CD14-positive monocyte (primary cell): ENCODE measurements at regions not wholly inside any gene's neighbourhood (a gene's known extent, or its start where the extent isn't known, plus 50 kb on each side); places are given as distances from the start of the nearest gene placed in this dataset.

Source experiments
- DNase-seq, 3 donors: peaks; one replicate each; pipeline ENCODE4 v3.0.0-alpha.2; 2011 to 2022
- H2AFZ ChIP-seq: 2 replicates; pipeline ENCODE4 v1.6.0; 2012; ENCODE audit warnings: mild to moderate bottlenecking, low read depth, low read length, inconsistent platforms; ENCODE audit not compliant: insufficient read depth, poor library complexity, severe bottlenecking
- H3K27ac ChIP-seq, 2 donors: 1 replicate in 1 of 2; 2 replicates in 1 of 2; pipeline ENCODE4 v1.5.1; 2012 to 2013; ENCODE audit warnings: low read length in 2 of 2, control low read depth in 1 of 2, inconsistent platforms in 1 of 2, low read depth in 1 of 2, mild to moderate bottlenecking in 1 of 2
- H3K27me3 ChIP-seq, 2 donors: one replicate each; pipeline versions ENCODE4 v1.6.0 to v1.6.1; 2011 to 2013; ENCODE audit warnings: low read length in 2 of 2; ENCODE audit not compliant: control insufficient read depth in 2 of 2, insufficient read depth in 2 of 2
- H3K36me3 ChIP-seq, 2 donors: replicated peaks in 1 of 2; 1 replicate in 1 of 2; 2 replicates in 1 of 2; pipeline versions ENCODE4 v1.5.1 to v1.6.1; 2012 to 2013; ENCODE audit warnings: low read length in 2 of 2, control low read depth in 1 of 2, inconsistent platforms in 1 of 2, mild to moderate bottlenecking in 1 of 2; ENCODE audit not compliant: insufficient read depth in 2 of 2, control insufficient read depth in 1 of 2
- H3K4me1 ChIP-seq, 2 donors: 1 replicate in 1 of 2; 2 replicates in 1 of 2; pipeline versions ENCODE4 v1.5.1 to v1.6.1; 2012 to 2013; ENCODE audit warnings: low read length in 2 of 2, control low read depth in 1 of 2, inconsistent platforms in 1 of 2, mild to moderate bottlenecking in 1 of 2, moderate library complexity in 1 of 2; ENCODE audit not compliant: insufficient read depth in 2 of 2, control insufficient read depth in 1 of 2
- H3K4me2 ChIP-seq: replicated peaks from 2 replicates; pipeline ENCODE3; 2012; ENCODE audit warnings: low read length, moderate library complexity, mild to moderate bottlenecking; ENCODE audit not compliant: poor library complexity, severe bottlenecking; ENCODE audit errors: extremely low read depth
- H3K4me3 ChIP-seq, 3 experiments: fragments of 200-600 bp in 1 of 3; sonication (generic) in 1 of 3; replicated peaks in 1 of 3; 1 replicate in 2 of 3; 2 replicates in 1 of 3; pipeline ENCODE4 v1.5.1; 2011 to 2013; ENCODE audit warnings: low read length in 3 of 3, mild to moderate bottlenecking in 3 of 3, control low read depth in 2 of 3, low read depth in 2 of 3, inconsistent platforms in 1 of 3, moderate library complexity in 1 of 3
- H3K79me2 ChIP-seq: 2 replicates; pipeline ENCODE4 v1.6.0; 2012; ENCODE audit warnings: mild to moderate bottlenecking, control low read depth, inconsistent platforms, low read length, moderate library complexity; ENCODE audit not compliant: insufficient read depth
- H3K9ac ChIP-seq: 2 replicates; pipeline ENCODE4 v1.6.0; 2017; ENCODE audit warnings: low read length, mild to moderate bottlenecking; ENCODE audit not compliant: insufficient read depth, poor library complexity, severe bottlenecking
- H3K9me3 ChIP-seq, 2 donors: replicated peaks in 1 of 2; 1 replicate in 1 of 2; 2 replicates in 1 of 2; pipeline versions ENCODE4 v1.5.1 to v1.6.1; 2012 to 2013; ENCODE audit warnings: low read length in 2 of 2, control low read depth in 1 of 2; ENCODE audit not compliant: control insufficient read depth in 1 of 2, insufficient read depth in 1 of 2
- H4K20me1 ChIP-seq: 2 replicates; pipeline ENCODE4 v1.6.0; 2012; ENCODE audit warnings: mild to moderate bottlenecking, low read length, control low read depth, moderate library complexity; ENCODE audit not compliant: insufficient read depth
- H3K27ac Mint-ChIP-seq, 7 donors: one replicate each; pipeline ENCODE4 v1.8.0; 2020; ENCODE audit warnings: mild to moderate bottlenecking in 7 of 7, mixed read lengths in 7 of 7, moderate library complexity in 6 of 7, inconsistent platforms in 2 of 7
- H3K27me3 Mint-ChIP-seq, 3 donors: one replicate each; pipeline ENCODE4 v1.8.0; 2021 to 2022; ENCODE audit warnings: low read depth in 3 of 3, mild to moderate bottlenecking in 3 of 3, mixed read lengths in 3 of 3, moderate library complexity in 3 of 3, inconsistent platforms in 1 of 3
- H3K36me3 Mint-ChIP-seq, 2 donors: one replicate each; pipeline ENCODE4 v1.8.0; 2020; ENCODE audit warnings: mixed read lengths in 2 of 2, inconsistent platforms in 1 of 2, mild to moderate bottlenecking in 1 of 2
- H3K4me1 Mint-ChIP-seq: one replicate; pipeline ENCODE4 v1.8.0; 2020; ENCODE audit warnings: mild to moderate bottlenecking, mixed read lengths
- H3K4me3 Mint-ChIP-seq, 2 donors: one replicate each; pipeline ENCODE4 v1.8.0; 2020; ENCODE audit warnings: mild to moderate bottlenecking in 2 of 2, mixed read lengths in 2 of 2, moderate library complexity in 1 of 2
- H3K9me3 Mint-ChIP-seq, 7 donors: one replicate each; pipeline ENCODE4 v1.8.0; 2020 to 2022; ENCODE audit warnings: mixed read lengths in 7 of 7, mild to moderate bottlenecking in 6 of 7, moderate library complexity in 6 of 7, inconsistent platforms in 2 of 7
- CTCF ChIP-seq: fragments of 200-600 bp; IDR thresholded peaks from one replicate; pipeline ENCODE4 v1.8.0; 2022; ENCODE audit warnings: antibody characterized with exemption, mild to moderate bottlenecking
- WGBS: methylation state at CpG from one replicate; pipeline ENCODE4 v1.1.5; 2013; ENCODE audit warnings: missing lambda C conversion rate; ENCODE audit not compliant: insufficient coverage; 5-methylcytosine and 5-hydroxymethylcytosine counted together
- intact Hi-C, 2 donors: fragments of 100-400 bp; cut with micrococcal nuclease; formaldehyde crosslinking; loops; one replicate each; pipeline versions ENCODE4 v1.15.0 to v1.15.1; 2023

DNA sequence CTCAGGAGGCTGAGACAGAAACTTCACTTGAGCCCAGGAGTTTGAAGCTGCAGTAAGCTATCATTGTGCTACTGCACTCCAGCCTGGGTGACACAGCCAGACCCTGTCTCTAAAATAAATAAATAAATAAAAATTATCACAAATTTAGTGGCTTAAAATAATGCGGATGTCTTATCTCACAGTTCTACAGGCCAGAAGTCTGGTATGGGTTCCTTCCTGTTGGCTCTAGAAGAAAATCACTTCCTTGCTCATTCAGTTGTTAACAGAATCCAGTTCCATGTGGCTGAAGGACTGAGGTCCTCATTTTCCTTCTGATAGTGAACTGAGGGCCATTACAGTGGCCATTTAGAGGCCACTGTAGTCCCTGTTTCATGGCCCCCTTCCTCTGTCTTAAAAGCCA is 94.6 kb upstream of the S1PR1 start:
- Histone ChIP-seq H3K4me1 (peaks cover 6 to 16% of the 10 kb centered on the region in 2 donors), H4K20me1 (no peaks in the 10 kb centered on the region), H3K79me2 (no peaks in the 10 kb centered on the region), H3K4me2 (no peak overlapping the region), H3K27ac (no peak overlapping the region), H3K36me3 (no peaks in the 10 kb centered on the region), H3K9ac (no peak overlapping the region), H3K4me3 (no peak overlapping the region), H3K27me3 (no peaks in the 10 kb centered on the region), H2AFZ (no peak overlapping the region), H3K9me3 (no peaks in the 10 kb centered on the region)
- TF ChIP-seq CTCF, result no peak
- no peak for DNase-seq
- Mint-ChIP-seq H3K9me3 (peaks cover 0 to 1% (median 0%) of the 10 kb centered on the region in 7 donors), H3K4me3 (no peak overlapping the region), H3K4me1 (peaks cover 13% of the 10 kb centered on the region), H3K36me3 (no peaks in the 10 kb centered on the region), H3K27ac (no peak overlapping the region), H3K27me3 (peaks cover 0 to 2% (median 0%) of the 10 kb centered on the region in 3 donors)
- WGBS, result no CpG with 5 or more reads among the region's 1 CpG
- intact Hi-C loops, result no loop called here

DNA sequence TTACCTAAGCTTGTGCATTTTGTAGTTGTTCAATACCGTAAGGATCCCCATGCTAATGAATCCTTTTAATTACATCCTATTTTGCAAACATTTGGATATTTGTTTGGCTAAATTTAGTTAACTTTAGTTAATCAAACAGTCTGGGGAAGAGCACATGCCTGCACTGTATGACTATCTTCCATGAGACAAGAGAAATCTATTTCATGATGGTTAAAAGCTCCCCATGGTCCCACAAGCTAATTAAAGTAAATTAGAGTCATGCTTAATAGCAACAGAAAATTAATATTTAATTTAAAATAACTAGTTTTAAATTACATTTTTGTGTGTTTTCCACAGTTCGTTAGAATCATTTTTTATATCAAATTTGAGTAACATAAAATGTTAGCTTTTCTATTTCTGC is 95.4 kb upstream of the S1PR1 start:
- DNase-seq, result no peak
- no peak overlapping the region for H3K4me3 Mint-ChIP-seq
- H3K27me3 Mint-ChIP-seq, result peaks cover 0 to 2% (median 0%) of the 10 kb centered on the region in 3 donors
- Histone ChIP-seq H3K27me3 (no peaks in the 10 kb centered on the region), H3K79me2 (no peaks in the 10 kb centered on the region), H3K27ac (no peak overlapping the region), H3K4me3 (no peak overlapping the region), H3K36me3 (no peaks in the 10 kb centered on the region), H2AFZ (no peak overlapping the region), H3K9ac (no peak overlapping the region), H3K4me1 (peaks cover 12 to 24% of the 10 kb centered on the region in 2 donors), H3K4me2 (no peak overlapping the region), H4K20me1 (no peaks in the 10 kb centered on the region), H3K9me3 (no peaks in the 10 kb centered on the region)
- intact Hi-C loops, result no loop called here
- WGBS, result no CpG with 5 or more reads among the region's 2 CpGs
- no peak for TF ChIP-seq CTCF
- no peaks in the 10 kb centered on the region for H3K36me3 Mint-ChIP-seq
- peaks cover 0 to 1% (median 0%) of the 10 kb centered on the region in 7 donors for H3K9me3 Mint-ChIP-seq
- H3K4me1 Mint-ChIP-seq, result peaks cover 22% of the 10 kb centered on the region
- H3K27ac Mint-ChIP-seq, result no peak overlapping the region
